ENCODE measurements at regions not wholly inside any gene's neighbourhood (a gene's known extent, or its start where the extent isn't known, plus 50 kb on each side); places are given as distances from the start of the nearest gene placed in this dataset.
"Not testable (repeated sequence)": the region's sequence is repeated elsewhere in the genome, so short reads cannot be mapped to it uniquely, and the experiment has no call there.

DNA sequence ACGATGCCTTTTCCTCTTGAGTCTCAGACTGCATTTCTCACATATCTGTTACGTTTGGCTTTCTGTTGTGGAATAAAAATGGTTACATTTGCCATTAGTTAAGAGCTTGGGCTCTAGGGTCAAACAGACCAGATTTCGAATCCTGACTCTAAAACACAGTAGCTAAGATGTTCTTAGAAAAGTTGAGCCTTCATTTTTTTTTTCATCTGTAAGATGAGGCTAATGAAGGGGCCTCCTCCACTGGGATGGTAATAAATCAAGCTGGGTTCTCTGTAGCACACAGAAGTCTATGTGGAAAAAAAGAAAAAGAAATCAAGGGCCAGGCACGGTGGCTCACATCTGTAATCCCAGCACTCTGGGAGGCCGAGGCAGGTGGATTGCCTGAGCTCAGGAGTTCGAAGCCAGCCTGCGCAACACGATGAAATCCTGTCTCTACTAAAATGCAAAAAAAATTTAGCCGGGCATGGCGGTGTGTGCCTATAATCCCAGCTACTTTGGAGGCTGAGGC lies 49.9 kb upstream of the CAPRIN1 start:
- ATAC-seq (no peak), DNase-seq (ENCODE audit: low spot score) (no peak)

DNA sequence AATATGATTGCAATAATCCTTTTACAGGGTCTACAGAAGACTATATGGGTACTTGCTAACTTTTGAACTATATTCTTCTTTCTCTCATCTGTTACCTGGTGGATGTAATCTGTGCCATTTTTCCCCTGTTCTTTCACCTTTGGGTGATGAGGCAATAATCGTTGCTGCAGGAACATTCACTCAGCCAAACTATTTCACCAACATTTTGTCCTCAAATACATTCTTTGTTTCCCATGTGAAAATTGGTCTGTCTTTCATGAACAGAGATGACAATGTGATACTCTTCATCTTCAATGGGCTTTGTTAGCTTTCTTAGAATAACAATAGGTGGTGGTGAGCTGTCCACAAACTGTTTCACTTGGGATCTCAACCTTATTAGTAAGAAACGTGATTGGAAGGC lies 52.1 kb upstream of the CAPRIN1 start:
- ATAC-seq: peak; percentile 71
- DNase-seq (ENCODE audit: low spot score): no peak

DNA sequence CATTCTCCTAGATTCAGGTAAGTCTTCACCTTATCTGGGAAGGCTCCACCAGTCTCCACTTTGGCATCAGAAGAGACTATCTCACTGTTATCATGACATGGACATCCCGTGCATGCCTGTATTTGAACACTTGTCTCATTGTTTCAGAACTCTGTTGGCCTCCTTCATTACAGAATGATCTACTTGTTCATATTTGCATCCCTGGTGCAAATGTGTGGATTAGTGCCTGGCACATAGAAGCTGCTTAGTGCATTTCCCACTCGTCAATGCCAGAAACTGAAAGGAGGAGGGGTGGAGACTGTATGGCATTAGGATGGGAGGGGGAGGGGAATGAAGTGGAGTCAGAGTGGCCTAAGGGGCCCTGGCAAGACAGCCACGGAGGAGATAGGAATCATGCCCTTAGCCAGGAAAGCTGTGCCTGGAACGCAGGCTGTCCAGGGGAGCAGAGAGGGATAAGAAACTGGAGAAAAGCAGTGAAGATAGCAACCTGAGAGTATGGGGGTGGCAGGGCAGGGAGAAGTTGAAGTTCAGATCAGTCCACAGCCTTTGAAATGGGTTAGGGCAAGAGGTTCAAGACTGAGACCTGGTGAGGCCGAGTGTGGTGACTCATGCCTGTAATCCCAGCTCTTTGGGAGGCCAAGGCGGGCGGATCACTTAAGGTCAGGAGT lies 53.8 kb upstream of the CAPRIN1 start:
- ATAC-seq (peak; percentile 14), DNase-seq (ENCODE audit: low spot score) (no peak)

DNA sequence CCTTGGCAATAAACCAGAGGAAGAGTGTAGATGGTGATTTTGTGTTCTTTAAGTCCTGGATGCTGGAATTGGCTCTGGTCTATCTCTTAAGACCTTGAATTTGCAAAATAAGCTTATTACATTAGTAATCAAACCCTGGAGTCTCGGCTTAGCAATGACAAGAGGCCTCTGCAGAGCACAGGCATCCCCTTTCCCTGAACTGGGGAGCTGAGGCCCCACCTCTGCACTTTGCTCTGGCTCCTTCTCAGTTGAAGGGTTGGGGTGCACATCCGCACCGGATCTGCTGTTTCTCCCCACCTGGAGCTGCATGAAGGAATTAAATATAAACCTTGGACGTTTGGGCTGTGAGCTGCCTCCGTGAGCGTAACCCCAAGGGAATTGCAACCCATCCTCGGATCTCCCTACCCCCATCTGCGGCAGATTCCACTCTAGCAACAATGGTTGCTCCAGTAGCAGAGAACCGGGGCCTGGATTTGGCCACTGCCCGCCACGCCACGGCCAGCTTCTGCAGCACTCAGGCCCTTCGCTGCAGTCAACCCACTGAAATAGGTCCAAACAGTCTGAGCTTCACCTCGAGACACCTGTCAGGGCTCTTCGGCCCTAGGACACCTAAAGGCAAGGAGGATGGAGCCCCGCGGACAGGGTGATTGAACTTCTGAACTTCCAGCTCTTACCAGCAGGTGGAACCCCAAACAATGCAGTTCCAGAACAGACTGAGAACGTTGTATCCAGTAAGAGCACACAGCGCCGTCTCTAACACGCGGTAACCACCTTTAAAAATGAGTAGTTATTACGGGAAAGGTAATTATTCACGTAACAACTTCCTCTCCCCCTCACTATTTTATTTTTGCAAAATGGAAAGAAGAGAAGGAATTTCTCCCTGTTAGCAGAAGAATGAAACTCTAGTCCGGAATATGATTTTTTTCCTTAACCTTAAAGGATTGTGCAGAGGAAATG lies 54.8 kb upstream of the CAPRIN1 start:
- peak; percentile 74 for DNase-seq (ENCODE audit: low spot score)
- ATAC-seq: peak; percentile 98

DNA sequence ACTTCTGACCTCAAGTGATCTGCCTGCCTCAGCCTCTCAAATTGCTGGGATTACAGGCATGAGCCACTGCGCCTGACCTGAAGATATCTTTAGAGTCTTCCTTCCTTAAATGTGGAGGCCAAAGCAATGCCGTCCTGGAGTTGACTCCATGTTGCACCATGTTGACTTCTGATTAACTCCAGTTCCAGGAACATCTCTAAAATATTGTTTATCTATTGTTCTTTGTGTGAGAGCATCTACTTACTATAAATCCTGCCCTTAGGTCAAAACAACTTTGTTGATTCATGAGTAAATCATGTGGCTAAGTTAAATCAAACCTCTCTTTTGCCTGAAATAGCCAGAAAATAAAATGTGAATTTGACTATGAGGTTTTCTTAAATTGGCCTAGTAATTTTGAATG lies 56.6 kb upstream of the CAPRIN1 start:
- DNase-seq (ENCODE audit: low spot score) (no peak), ATAC-seq (no peak)

DNA sequence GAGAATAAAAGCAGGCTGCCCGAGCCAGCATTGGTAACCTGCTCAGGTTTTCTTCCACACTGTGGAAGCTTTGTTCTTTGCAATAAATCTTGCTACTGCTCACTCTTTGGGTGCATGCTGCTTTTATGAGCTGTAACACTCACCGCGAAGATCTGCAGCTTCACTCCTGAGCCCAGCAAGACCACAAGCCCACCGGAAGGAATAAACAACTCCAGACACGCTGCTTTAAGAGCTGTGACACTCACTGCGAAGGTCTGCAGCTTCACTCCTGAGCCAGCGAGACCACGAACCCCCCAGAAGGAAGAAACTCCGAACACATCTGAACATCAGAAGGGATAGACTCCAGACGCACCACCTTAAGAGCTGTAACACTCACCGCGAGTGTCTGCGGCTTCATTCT lies 60.4 kb upstream of the CAPRIN1 start:
- not testable (repeated sequence) for ATAC-seq; DNase-seq (ENCODE audit: low spot score)

DNA sequence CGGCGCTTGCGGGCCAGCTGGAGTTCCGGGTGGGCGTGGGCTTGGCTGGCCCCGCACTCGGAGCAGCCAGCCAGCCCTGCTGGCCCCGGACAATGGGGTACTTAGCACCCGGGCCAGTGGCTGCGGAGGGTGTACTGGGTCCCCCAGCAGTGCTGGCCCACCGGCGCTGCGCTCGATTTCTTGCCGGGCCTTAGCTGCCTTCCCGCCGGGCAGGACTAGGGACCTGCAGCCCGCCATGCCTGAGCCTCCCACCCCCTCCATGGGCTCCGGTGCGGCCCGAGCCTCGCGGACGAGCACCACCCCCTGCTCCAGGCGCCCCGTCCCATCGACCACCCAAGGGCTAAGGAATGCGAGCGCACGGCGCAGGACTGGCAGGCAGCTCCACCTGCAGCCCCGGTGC lies 61.4 kb upstream of the CAPRIN1 start:
- ATAC-seq; DNase-seq (ENCODE audit: low spot score): not testable (repeated sequence)

DNA sequence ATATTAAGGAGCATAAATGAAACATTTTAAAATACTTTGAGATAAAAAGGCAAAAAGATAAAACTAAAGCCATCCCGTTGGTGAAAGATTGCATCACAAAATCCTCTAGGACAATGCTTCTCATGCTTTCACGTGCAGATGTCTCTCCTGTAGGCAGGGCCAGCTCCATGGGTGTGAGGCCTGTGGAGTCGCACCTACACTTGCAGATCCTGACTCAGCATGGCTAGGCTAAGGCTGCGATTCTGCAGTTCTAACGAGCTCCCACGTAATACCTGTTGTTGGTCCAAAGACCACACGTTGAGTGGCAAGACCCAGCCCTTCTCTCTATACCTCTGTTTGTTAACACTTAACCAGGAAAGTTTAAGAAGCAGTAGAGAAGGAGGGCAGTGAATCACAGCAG lies 62.1 kb upstream of the CAPRIN1 start:
- DNase-seq (ENCODE audit: low spot score): no peak

DNA sequence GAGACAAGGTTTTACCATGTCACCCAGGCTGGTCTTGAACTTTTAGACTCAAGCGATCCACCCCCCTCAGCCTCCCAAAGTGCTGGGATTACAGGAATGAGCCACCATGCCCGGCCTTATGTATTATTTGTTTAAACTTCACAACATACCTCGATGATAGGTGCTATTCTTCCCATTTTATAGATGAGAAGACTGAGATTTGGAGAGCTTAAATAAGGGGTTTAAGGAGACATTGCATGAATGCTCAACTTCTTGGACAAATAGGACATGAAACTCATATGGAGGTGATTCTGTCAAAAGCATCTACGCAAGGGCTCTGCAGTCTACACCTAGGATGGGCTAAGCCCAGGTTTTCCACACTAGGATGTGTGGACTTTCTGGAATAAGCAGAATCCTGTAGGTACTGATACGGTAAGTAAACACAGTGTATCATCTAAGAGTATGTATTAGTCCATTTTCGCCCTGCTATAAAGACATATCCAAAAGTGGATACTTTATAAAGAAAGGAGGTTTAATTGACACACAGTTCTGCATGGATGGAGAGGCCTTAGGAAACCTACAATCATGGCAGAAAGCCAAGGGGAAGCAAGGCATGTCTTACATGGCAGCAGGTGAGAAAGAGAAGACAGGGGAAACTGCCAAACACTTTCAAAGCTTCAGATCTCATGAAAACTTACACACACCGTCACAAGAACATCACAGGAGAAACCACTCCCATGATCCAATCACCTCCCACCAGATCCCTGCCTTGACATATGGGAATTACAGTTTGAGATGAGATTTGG lies 62.8 kb upstream of the CAPRIN1 start:
- DNase-seq (ENCODE audit: low spot score) (no peak), ATAC-seq (no peak)

More for the DNA sequence above, 62.1 kb upstream of the CAPRIN1 start:
- ATAC-seq: no peak

DNA sequence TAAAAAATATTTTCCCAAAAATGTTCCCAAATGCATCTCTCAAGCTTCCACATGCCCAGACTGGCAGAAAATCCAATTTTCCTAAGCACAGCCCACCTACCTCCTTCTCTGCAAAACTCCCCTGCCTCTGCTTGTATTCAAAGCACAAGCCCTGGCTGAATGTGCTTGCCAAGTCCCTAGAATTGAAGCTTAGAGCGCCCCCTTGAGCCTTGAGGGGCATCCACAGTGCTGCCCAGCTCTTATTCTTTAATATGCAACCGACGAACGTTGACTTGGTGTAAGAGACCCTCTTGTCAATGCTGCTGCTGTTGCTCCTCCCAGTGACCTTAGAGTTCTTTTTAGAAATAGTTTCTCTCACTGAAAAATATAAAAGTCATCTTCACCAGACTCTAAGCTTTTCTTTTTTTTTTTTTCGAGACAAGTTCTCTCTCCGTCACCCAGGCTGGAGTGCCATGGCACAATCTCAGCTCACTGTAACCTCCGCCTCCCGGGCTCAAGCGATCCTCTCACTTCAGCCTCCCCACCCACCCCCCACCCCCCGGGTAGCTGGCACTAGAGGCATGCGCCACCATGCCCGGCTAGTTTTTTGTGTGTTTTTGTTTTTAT lies 63.5 kb upstream of the CAPRIN1 start:
- peak; percentile 91 for ATAC-seq
- DNase-seq (ENCODE audit: low spot score): peak; percentile 66

DNA sequence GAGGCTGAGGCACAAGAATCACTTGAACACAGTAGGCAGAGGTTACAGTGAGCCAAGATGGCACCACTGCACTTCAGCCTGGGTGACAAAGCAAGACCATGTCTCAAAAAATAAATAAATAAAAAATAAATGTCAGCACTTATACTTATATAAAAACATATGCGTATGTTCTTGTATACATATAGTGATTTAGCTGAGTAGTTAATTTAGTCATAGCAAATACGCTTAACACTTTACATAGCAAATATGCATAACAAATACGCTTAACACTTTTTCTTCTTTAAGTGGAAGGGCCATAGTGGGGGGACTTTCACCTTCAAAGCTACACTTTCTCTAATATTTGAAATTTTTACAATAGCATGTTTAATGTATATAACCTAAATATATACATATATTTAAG lies 64.0 kb upstream of the CAPRIN1 start:
- ATAC-seq: no peak
- no peak for DNase-seq (ENCODE audit: low spot score)

DNA sequence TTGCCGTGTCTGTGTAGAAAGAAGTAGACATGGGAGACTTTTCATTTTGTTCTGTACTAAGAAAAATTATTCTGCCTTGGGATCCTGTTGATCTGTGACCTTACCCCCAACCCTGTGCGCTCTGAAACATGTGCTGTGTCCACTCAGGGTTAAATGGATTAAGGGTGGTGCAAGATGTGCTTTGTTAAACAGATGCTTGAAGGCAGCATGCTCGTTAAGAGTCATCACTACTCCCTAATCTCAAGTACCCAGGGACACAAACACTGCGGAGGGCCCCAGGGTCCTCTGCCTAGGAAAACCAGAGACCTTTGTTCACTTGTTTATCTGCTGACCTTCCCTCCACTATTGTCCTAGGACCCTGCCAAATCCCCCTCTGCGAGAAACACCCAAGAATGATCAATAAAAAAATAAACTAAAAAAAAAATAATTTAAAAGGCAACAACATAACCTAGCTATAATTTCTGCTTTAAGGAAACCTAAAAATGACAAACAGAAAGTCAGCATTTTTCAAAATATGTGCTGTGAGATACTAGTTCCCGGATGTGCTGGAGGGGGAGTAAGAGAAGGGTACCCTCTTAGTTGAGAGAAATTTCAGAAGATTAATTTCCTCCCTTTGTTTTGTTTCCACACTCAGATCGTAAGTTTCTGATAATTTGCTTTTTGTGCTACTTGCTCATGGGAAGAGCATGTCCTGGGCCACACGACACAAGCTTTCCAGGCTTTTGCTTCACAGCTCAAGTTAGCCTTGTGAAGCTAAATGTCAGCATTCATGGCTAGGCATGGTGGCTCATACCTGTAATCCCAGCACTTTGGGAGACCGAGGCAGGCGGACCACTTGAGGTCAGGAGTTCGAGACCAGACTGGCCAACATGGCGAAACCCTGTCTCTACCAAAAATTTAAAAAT lies 64.7 kb upstream of the CAPRIN1 start:
- not testable (repeated sequence) for DNase-seq (ENCODE audit: low spot score); ATAC-seq

DNA sequence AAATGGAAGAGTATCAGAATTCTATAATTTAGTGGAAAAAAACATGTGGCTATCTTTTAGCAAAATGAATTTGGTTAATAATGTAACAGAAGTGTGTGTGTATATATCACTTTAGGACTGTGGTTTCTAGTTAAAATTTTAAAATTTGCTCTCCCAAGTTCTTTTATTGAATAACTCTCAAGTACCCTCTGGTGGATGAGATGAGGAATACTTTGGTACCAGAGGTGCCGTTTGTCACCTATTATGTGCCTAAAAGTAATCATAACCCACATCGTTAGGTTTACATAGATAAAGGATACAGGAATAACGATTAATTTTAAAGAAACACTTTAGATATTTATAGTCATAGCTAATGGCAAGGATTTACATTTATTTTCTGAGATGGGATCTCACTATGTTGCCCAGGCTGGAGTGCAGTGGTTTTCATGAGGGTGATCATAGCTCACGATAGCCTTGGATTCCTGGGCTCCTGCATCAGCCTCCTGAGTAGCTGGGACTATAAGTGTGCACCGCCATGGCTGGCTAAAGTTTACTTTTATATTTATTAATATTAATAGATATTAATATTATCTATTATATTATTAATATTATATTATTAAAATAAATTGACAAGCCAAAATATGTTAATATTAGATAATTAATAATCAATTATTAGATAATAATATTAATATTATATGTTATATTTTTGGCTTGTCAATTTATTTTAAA lies 66.7 kb upstream of the CAPRIN1 start:
- ATAC-seq (no peak), DNase-seq (ENCODE audit: low spot score) (no peak)

DNA sequence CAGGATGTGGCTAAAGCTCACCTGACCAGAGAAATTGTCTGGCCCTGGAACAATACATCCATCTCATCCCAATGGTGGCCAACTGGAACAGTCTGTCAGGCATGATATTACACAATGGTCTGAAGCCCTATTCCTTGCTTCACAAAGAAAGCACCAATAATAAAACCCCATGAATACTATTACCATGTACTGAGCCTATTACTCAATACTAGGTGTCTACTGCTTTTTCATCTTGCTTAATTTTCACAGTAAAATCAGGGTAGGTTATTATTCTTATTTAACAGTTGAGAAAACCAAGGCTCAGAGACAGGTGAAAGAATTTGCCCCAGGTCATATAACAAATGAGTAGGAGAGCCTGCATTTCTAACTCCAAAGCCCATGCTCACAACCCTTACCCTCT lies 68.9 kb upstream of the CAPRIN1 start:
- ATAC-seq (no peak), DNase-seq (ENCODE audit: low spot score) (no peak)

DNA sequence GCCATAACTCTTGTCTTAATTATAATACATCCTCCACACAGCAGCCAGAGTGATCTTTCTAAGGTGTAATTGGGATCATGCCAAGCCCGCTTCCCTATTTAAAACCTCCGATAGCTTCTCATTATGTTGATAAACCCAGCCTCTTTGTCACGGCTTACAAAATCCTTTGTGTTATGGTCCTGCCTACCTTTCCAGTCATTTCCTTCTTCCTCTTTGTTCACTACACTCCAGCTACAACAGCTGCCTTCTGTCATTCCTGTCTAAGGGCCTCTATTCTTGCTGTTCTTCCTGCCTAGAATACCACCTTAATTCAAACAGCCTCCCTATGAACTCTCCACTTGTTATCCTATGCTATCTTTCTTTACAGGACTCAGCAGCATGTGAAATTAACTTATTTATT lies 70.6 kb upstream of the CAPRIN1 start:
- no peak for ATAC-seq
- DNase-seq (ENCODE audit: low spot score): no peak

DNA sequence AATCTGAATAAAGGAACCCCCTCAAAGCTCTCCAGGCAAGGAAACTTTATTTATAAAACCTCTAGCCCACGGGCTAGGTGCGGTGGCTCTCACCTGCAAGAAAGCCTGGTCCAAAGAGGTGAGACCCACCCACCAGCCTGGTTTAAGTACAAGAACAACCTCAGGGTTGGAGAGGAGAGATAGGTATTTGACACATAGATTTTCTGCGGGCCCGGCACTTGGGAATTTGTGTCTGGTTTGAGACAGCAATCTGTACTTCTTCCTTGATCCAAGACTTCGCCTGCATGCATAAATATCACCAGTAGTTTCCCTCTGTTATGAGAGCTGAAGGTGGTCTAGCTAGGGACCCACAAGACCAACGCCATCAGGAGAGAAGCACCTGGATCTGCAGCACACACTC lies 73.2 kb upstream of the CAPRIN1 start:
- DNase-seq (ENCODE audit: low spot score) (no peak), ATAC-seq (no peak)

DNA sequence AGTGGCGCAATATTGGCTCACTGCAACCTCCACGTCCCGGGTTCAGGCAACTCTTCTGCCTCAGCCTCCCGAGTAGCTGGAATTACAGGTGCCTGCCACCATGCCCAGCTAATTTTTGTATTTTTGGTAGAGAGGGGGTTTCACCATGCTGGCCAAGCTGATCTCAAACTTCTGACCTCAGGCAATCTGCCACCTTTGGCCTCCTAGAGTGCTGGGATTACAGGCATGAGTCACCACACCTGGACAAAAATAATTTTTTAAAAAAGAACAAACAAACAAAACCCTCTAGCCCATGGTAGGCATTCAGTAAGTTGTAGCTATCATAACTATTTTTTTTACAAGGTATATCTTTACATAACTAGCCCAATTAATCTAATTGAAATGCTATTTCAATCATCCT lies 73.9 kb upstream of the CAPRIN1 start:
- no peak for ATAC-seq
- DNase-seq (ENCODE audit: low spot score): no peak

DNA sequence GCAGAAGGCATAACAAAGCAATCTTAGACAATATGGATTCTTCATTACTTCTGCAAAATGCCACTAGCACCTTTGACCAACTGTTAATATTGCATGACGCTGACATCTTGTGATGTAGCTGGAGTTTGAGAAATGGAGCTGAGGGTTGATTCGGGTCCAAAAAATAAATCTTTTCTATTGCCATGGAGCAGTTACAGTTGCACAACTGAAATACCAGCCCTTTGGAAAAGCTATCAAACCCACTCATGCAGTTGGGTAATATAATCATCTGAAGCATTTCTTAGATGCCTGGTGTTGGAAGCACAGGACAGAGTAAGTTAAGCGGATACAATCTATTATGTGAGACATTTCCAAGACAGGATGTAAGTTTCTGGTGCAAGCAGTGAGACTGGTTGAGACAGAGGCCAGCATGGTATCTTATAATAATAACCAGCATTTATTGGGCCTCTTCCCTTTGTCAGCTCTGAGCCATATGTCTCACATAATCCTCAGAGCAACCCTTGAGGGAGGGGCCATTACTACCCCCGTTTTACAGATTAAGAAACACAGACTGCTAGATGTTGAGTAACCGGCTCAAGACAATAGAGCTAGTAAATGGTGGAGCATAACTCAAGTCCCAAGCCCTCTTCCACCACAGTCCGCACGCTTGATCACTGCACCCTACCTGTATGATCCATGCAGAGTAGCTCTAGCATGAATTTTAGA lies 74.9 kb upstream of the CAPRIN1 start:
- ATAC-seq: no peak
- no peak for DNase-seq (ENCODE audit: low spot score)

Measured in left lobe of liver (tissue), 2 donors.